Left lung (tissue), 4 donors: ENCODE measurements at regions not wholly inside any gene's neighbourhood (a gene's known extent, or its start where the extent isn't known, plus 50 kb on each side); places are given as distances from the start of the nearest gene placed in this dataset.

ENCODE experiments used
- ATAC-seq: fragments of 200-7000 bp; cut with Tn5 transposase; one replicate; pipeline ENCODE4 v1.9.1; 2020; ENCODE audit warnings: moderate library complexity
- DNase-seq, 4 donors: peaks; one replicate each; pipeline ENCODE4 v3.0.0-alpha.2; 2013 to 2020
- H3K27ac ChIP-seq, 2 donors: fragments of 200-600 bp; sonication (generic) in 1 of 2; one replicate each; pipeline versions ENCODE4 v1.5.0 to v1.8.0; 2020 to 2021
- H3K27me3 ChIP-seq, 2 donors: fragments of 200-600 bp; sonication (generic) in 1 of 2; one replicate each; pipeline versions ENCODE4 v1.5.0 to v1.8.0; 2020 to 2021
- H3K36me3 ChIP-seq, 2 donors: fragments of 200-600 bp; sonication (generic) in 1 of 2; one replicate each; pipeline versions ENCODE4 v1.5.0 to v1.8.0; 2020 to 2021
- H3K4me1 ChIP-seq, 2 donors: fragments of 200-600 bp; one replicate each; pipeline ENCODE4 v1.8.0; 2021
- H3K4me3 ChIP-seq, 2 donors: fragments of 200-600 bp; sonication (generic) in 1 of 2; one replicate each; pipeline versions ENCODE4 v1.5.0 to v1.8.0; 2020 to 2021; ENCODE audit warnings: mild to moderate bottlenecking in 1 of 2
- H3K9me3 ChIP-seq, 2 donors: fragments of 200-600 bp; sonication (generic) in 1 of 2; one replicate each; pipeline versions ENCODE4 v1.5.0 to v1.8.0; 2020 to 2021
- CTCF ChIP-seq, 2 donors: fragments of 200-600 bp; sonication (generic) in 1 of 2; IDR thresholded peaks; one replicate each; pipeline versions ENCODE4 v1.5.0 to v1.8.0; 2021; ENCODE audit warnings: antibody characterized with exemption in 2 of 2
- intact Hi-C, 2 donors: fragments of 100-400 bp; cut with DNase I; formaldehyde crosslinking; loops; one replicate each; pipeline versions ENCODE4 v1.11.2 to v1.14.2; 2022
- donor health status: DM: no; HTN: yes; CAD: no.
- donor health status: DM: no; HTN: no; CAD: no.

- ATAC-seq: no peak
Measured at GRCh38 chr10:124239134-124239533, 145.7 kb upstream of the CHST15 start.

GRCh38 chr10:124238367-124238766, 145.0 kb upstream of the CHST15 start:
- Histone ChIP-seq H3K4me3 (no peak overlapping the region), H3K27me3 (no peaks in the 10 kb centered on the region), H3K9me3 (no peaks in the 10 kb centered on the region), H3K4me1 (no peaks in the 10 kb centered on the region), H3K27ac (no peak overlapping the region), H3K36me3 (no peaks in the 10 kb centered on the region)
- intact Hi-C loops: no loop called here
- DNase-seq (no peak), ATAC-seq (no peak)
- TF ChIP-seq CTCF (IDR thresholded peaks at IDR 0.05): no peak

More at GRCh38 chr10:124239134-124239533, 145.7 kb upstream of the CHST15 start:
- H3K4me3 ChIP-seq: no peak overlapping the region
- intact Hi-C loops: no loop called here
- no peaks in the 10 kb centered on the region for H3K4me1 ChIP-seq
- no peak overlapping the region for H3K27ac ChIP-seq
- no peak for DNase-seq
- H3K9me3 ChIP-seq: no peaks in the 10 kb centered on the region
- no peaks in the 10 kb centered on the region for H3K36me3 ChIP-seq
- no peak for TF ChIP-seq CTCF (IDR thresholded peaks at IDR 0.05)
- H3K27me3 ChIP-seq: no peaks in the 10 kb centered on the region

- no peak for TF ChIP-seq CTCF (IDR thresholded peaks at IDR 0.05)
- ATAC-seq: no peak
Measured at GRCh38 chr10:124237282-124237961, 144.0 kb upstream of the CHST15 start.

GRCh38 chr10:124236816-124237215, 143.4 kb upstream of the CHST15 start:
- Histone ChIP-seq H3K27ac (no peak overlapping the region), H3K9me3 (no peaks in the 10 kb centered on the region), H3K27me3 (no peaks in the 10 kb centered on the region), H3K36me3 (no peaks in the 10 kb centered on the region), H3K4me3 (no peak overlapping the region), H3K4me1 (no peaks in the 10 kb centered on the region)
- DNase-seq: no peak
- no peak for TF ChIP-seq CTCF (IDR thresholded peaks at IDR 0.05)
- intact Hi-C loops: no loop called here
- no peak for ATAC-seq

More at GRCh38 chr10:124237282-124237961, 144.0 kb upstream of the CHST15 start:
- Histone ChIP-seq H3K27me3 (no peaks in the 10 kb centered on the region), H3K36me3 (no peaks in the 10 kb centered on the region), H3K9me3 (no peaks in the 10 kb centered on the region), H3K4me1 (no peaks in the 10 kb centered on the region), H3K4me3 (no peak overlapping the region), H3K27ac (no peak overlapping the region)
- no peak for DNase-seq
- intact Hi-C loops: no loop called here

GRCh38 chr10:124236136-124236535, 142.7 kb upstream of the CHST15 start:
- intact Hi-C loops: no loop called here
- H3K27me3 ChIP-seq: no peaks in the 10 kb centered on the region
- no peaks in the 10 kb centered on the region for H3K9me3 ChIP-seq
- no peaks in the 10 kb centered on the region for H3K36me3 ChIP-seq
- H3K27ac ChIP-seq: no peak overlapping the region
- H3K4me1 ChIP-seq: no peaks in the 10 kb centered on the region
- ATAC-seq (no peak), DNase-seq (no peak)
- no peak overlapping the region for H3K4me3 ChIP-seq
- TF ChIP-seq CTCF (IDR thresholded peaks at IDR 0.05): no peak
